ENCODE measurements at regions not wholly inside any gene's neighbourhood (a gene's known extent, or its start where the extent isn't known, plus 50 kb on each side); places are given as distances from the start of the nearest gene placed in this dataset.

- no peak for TF ChIP-seq CTCF (IDR thresholded peaks at IDR 0.05 in 8 of 11, conservative IDR thresholded peaks at IDR 0.05 in 3 of 11)
- TF ChIP-seq POLR2A (IDR thresholded peaks at IDR 0.05) = no peak
- TF ChIP-seq POLR2AphosphoS5 (IDR thresholded peaks at IDR 0.05) = no peak
These were observed 980.9 kb downstream of the FSTL5 start for GRCh38 chr4:161182913-161183312.

Data from spleen (tissue), 7 donors.